Subcutaneous abdominal adipose tissue (tissue), 5 donors: ENCODE measurements at regions not wholly inside any gene's neighbourhood (a gene's known extent, or its start where the extent isn't known, plus 50 kb on each side); places are given as distances from the start of the nearest gene placed in this dataset.

ENCODE experiments used
- H3K27ac ChIP-seq: one replicate; pipeline ENCODE4 v1.7.0; 2013; ENCODE audit warnings: low read depth, mild to moderate bottlenecking, inconsistent platforms, low read length, moderate library complexity
- H3K27me3 ChIP-seq, 5 donors: one replicate each; pipeline ENCODE4 v1.7.0; 2013; ENCODE audit warnings: low read length in 5 of 5, inconsistent platforms in 1 of 5; ENCODE audit not compliant: control insufficient read depth in 5 of 5, insufficient read depth in 4 of 5
- H3K36me3 ChIP-seq, 5 donors: one replicate each; pipeline ENCODE4 v1.7.0; 2013; ENCODE audit warnings: low read length in 5 of 5; ENCODE audit not compliant: control insufficient read depth in 5 of 5, insufficient read depth in 5 of 5
- H3K4me1 ChIP-seq, 5 donors: one replicate each; pipeline ENCODE4 v1.7.0; 2013; ENCODE audit warnings: low read length in 5 of 5, mild to moderate bottlenecking in 3 of 5, moderate library complexity in 1 of 5; ENCODE audit not compliant: control insufficient read depth in 5 of 5, insufficient read depth in 5 of 5
- H3K4me3 ChIP-seq, 5 donors: one replicate each; pipeline ENCODE4 v1.7.0; 2013; ENCODE audit warnings: low read length in 5 of 5, low read depth in 1 of 5
- H3K9ac ChIP-seq, 5 donors: one replicate each; pipeline ENCODE4 v1.7.0; 2013; ENCODE audit warnings: low read length in 5 of 5, mild to moderate bottlenecking in 4 of 5, moderate library complexity in 3 of 5
- H3K9me3 ChIP-seq, 5 donors: one replicate each; pipeline ENCODE4 v1.7.0; 2013; ENCODE audit warnings: low read length in 5 of 5; ENCODE audit not compliant: control insufficient read depth in 5 of 5
- donor health status: healthy.
- donor health status: healthy.
- donor health status: healthy.
- donor health status: healthy.
- donor health status: healthy.

GRCh38 chr15:61746589-61746988 is 313.7 kb downstream of the VPS13C start:
- no peaks in the 10 kb centered on the region for H3K4me1 ChIP-seq

GRCh38 chr15:61743345-61743909 is 316.8 kb downstream of the VPS13C start:
- H3K9ac ChIP-seq = no peak overlapping the region
- no peaks in the 10 kb centered on the region for H3K4me1 ChIP-seq
- H3K27me3 ChIP-seq = no peaks in the 10 kb centered on the region
- no peaks in the 10 kb centered on the region for H3K9me3 ChIP-seq
- no peak overlapping the region for H3K4me3 ChIP-seq
- no peak overlapping the region for H3K27ac ChIP-seq
- no peaks in the 10 kb centered on the region for H3K36me3 ChIP-seq

More at GRCh38 chr15:61746589-61746988, 313.7 kb downstream of the VPS13C start:
- Histone ChIP-seq H3K4me3 (no peak overlapping the region), H3K9me3 (no peaks in the 10 kb centered on the region), H3K27me3 (no peaks in the 10 kb centered on the region), H3K36me3 (no peaks in the 10 kb centered on the region), H3K27ac (no peak overlapping the region), H3K9ac (no peak overlapping the region)

- Histone ChIP-seq H3K9me3 (no peaks in the 10 kb centered on the region), H3K27me3 (no peaks in the 10 kb centered on the region), H3K36me3 (no peaks in the 10 kb centered on the region), H3K4me3 (no peak overlapping the region), H3K4me1 (peaks cover 0 to under 1% (median 0%) of the 10 kb centered on the region in 5 donors), H3K9ac (no peak overlapping the region), H3K27ac (no peak overlapping the region)
Measured at GRCh38 chr15:61742591-61742990, 317.7 kb downstream of the VPS13C start.

DNA sequence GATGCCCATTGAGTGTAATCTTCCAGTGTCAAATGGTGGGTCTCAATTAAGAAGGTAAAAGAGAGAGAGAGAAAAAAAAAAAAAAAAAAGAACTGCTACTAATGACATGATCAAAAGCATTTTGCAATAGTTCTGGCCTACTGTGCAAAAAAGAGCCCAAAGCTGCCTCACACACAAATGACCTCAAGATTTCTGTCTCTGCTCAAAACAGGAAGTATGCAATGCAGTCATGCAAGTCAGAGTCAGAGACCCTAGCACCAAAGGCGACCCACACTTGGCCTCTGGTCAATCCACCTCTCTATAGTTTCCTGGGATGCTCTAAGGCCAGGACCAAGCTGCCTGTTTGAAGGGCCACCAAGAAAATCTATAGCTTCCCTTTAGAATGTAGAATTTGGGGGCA is 323.5 kb downstream of the VPS13C start:
- H3K27me3 ChIP-seq = no peaks in the 10 kb centered on the region
- H3K4me3 ChIP-seq = no peak overlapping the region
- H3K36me3 ChIP-seq = no peaks in the 10 kb centered on the region
- H3K27ac ChIP-seq = no peak overlapping the region
- no peak overlapping the region for H3K9ac ChIP-seq
- peaks cover 0 to 16% (median 0%) of the 10 kb centered on the region in 5 donors for H3K4me1 ChIP-seq
- no peaks in the 10 kb centered on the region for H3K9me3 ChIP-seq

GRCh38 chr15:61731099-61731498 is 329.1 kb downstream of the VPS13C start:
- Histone ChIP-seq H3K4me3 (no peak overlapping the region), H3K36me3 (no peaks in the 10 kb centered on the region), H3K27ac (no peak overlapping the region), H3K9ac (no peak overlapping the region), H3K4me1 (peaks cover 0 to 28% (median 5%) of the 10 kb centered on the region in 5 donors), H3K9me3 (no peaks in the 10 kb centered on the region), H3K27me3 (no peaks in the 10 kb centered on the region)

DNA sequence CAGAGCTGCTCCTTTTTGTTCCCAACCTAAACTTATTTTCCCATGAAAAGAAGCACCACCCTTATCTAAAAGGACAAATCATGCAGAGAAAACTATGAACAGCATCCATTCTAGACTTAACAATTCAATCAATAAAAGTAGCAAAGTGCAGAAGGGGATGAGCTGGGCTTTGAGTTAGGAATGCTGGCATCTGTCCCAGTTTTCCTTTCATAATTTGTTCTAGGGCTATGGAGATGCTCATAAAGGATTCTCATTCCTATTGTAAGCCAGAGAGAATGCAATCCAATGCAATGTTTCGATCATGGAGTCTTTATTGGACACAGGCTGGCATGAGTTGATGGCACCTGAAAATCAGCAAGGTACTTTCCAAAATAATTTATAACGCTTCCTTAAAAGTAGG is 330.6 kb downstream of the VPS13C start:
- no peak overlapping the region for H3K9ac ChIP-seq
- no peak overlapping the region for H3K27ac ChIP-seq
- H3K27me3 ChIP-seq = no peaks in the 10 kb centered on the region
- no peak overlapping the region for H3K4me3 ChIP-seq
- no peaks in the 10 kb centered on the region for H3K9me3 ChIP-seq
- H3K4me1 ChIP-seq = peaks cover 0 to 28% (median 5%) of the 10 kb centered on the region in 5 donors
- H3K36me3 ChIP-seq = no peaks in the 10 kb centered on the region

DNA sequence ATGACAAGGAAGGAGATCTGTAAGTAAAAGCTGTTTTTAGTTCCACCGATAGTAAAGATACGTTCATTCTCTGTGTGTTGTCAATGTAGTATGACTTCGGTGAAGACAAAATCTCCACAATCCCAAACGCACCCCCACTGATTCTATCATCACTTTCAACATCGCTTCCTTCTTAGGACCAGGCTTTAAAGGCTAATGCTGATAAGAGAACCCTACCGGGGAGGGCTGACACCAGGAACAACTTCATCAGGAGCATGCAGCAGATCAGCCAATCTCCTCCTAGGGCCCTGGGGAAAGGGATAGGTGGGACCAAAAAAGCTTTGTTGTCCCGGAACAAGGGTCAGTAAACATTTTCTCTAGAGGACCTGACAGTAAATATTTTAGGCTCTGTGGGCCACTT is 334.1 kb downstream of the VPS13C start:
- Histone ChIP-seq H3K9ac (no peak overlapping the region), H3K27me3 (no peaks in the 10 kb centered on the region), H3K27ac (no peak overlapping the region), H3K36me3 (no peaks in the 10 kb centered on the region), H3K9me3 (no peaks in the 10 kb centered on the region), H3K4me1 (peaks cover 0 to 13% (median 5%) of the 10 kb centered on the region in 5 donors), H3K4me3 (no peak overlapping the region)

GRCh38 chr15:61725251-61725650 is 335.0 kb downstream of the VPS13C start:
- Histone ChIP-seq H3K4me1 (peaks cover 0 to 4% (median 0%) of the 10 kb centered on the region in 5 donors), H3K9me3 (no peaks in the 10 kb centered on the region), H3K27ac (no peak overlapping the region), H3K4me3 (no peak overlapping the region), H3K36me3 (no peaks in the 10 kb centered on the region), H3K27me3 (no peaks in the 10 kb centered on the region), H3K9ac (no peak overlapping the region)

GRCh38 chr15:61724251-61724939 is 335.9 kb downstream of the VPS13C start:
- no peaks in the 10 kb centered on the region for H3K9me3 ChIP-seq
- H3K4me1 ChIP-seq = no peaks in the 10 kb centered on the region
- no peaks in the 10 kb centered on the region for H3K36me3 ChIP-seq
- no peaks in the 10 kb centered on the region for H3K27me3 ChIP-seq
- H3K9ac ChIP-seq = no peak overlapping the region
- no peak overlapping the region for H3K27ac ChIP-seq
- no peak overlapping the region for H3K4me3 ChIP-seq

DNA sequence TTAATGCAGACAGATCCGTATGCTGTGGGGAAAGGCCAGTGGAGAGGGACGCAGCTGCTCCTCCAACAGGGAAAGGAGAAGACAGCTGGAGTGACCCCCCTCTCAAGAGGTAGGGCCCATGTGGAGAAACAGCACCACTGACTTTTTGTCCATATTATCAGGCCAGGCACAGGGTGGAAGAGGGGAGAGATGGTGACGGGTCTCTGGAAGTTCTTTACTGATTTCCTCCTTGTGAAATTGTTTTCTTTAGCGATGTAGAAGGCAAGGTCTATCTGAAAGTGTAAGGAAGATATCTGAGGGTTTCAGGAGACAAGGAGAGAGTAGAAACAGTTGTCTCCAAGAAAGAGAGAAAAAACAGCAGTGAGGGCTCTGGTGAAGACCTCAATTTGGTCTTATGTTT is 338.8 kb downstream of the VPS13C start:
- Histone ChIP-seq H3K36me3 (no peaks in the 10 kb centered on the region), H3K4me1 (no peaks in the 10 kb centered on the region), H3K27ac (no peak overlapping the region), H3K27me3 (no peaks in the 10 kb centered on the region), H3K9ac (no peak overlapping the region), H3K9me3 (no peaks in the 10 kb centered on the region), H3K4me3 (no peak overlapping the region)
